Astrocyte (in vitro differentiated cells and primary cell): ENCODE measurements at regions not wholly inside any gene's neighbourhood (a gene's known extent, or its start where the extent isn't known, plus 50 kb on each side); places are given as distances from the start of the nearest gene placed in this dataset.
A peak's percentile ranks its signal among the peaks of the same experiment; 100 is the strongest.

Experiments
- DNase-seq: peaks from one replicate; pipeline ENCODE4 v3.0.0-alpha.2; 2010; ENCODE audit warnings: low read depth
- FAIRE-seq: peaks from 2 replicates; lab custom pipeline; 2011; peaks lifted over from hg19 to GRCh38; lab: Jason Lieb, UNC
- H2AFZ ChIP-seq: 2 replicates; pipeline ENCODE4 v1.6.0; 2012; ENCODE audit warnings: low read depth, low read length, inconsistent platforms
- H3K27ac ChIP-seq: 2 replicates; pipeline ENCODE4 v1.5.1; 2011; ENCODE audit warnings: low read depth, low read length, inconsistent platforms
- H3K27me3 ChIP-seq: 2 replicates; pipeline ENCODE4 v1.6.0; 2011; ENCODE audit warnings: low read length, inconsistent platforms; ENCODE audit not compliant: insufficient read depth
- H3K36me3 ChIP-seq: 2 replicates; pipeline ENCODE4 v1.5.1; 2011; ENCODE audit warnings: low read length, inconsistent platforms; ENCODE audit not compliant: insufficient read depth
- H3K4me1 ChIP-seq: 2 replicates; pipeline ENCODE4 v1.5.1; 2011; ENCODE audit warnings: low read length, inconsistent platforms; ENCODE audit not compliant: insufficient read depth
- H3K4me2 ChIP-seq: 2 replicates; pipeline ENCODE4 v1.6.0; 2012; ENCODE audit warnings: low read length, inconsistent platforms
- H3K4me3 ChIP-seq: 2 replicates; pipeline ENCODE4 v1.5.1; 2011; ENCODE audit warnings: low read depth, mild to moderate bottlenecking, low read length, inconsistent platforms; ENCODE audit not compliant: insufficient read depth
- H3K79me2 ChIP-seq: 2 replicates; pipeline ENCODE4 v1.6.0; 2012; ENCODE audit warnings: mild to moderate bottlenecking, low read length, inconsistent platforms; ENCODE audit not compliant: insufficient read depth
- H3K9ac ChIP-seq: 2 replicates; pipeline ENCODE4 v1.6.0; 2012; ENCODE audit warnings: mild to moderate bottlenecking, low read length, inconsistent platforms
- H3K9me3 ChIP-seq: 2 replicates; pipeline ENCODE4 v1.5.1; 2012; ENCODE audit warnings: low read depth, mild to moderate bottlenecking, low read length, inconsistent platforms; ENCODE audit not compliant: insufficient read depth
- H4K20me1 ChIP-seq: 2 replicates; pipeline ENCODE4 v1.6.0; 2012; ENCODE audit warnings: low read length, inconsistent platforms; ENCODE audit not compliant: insufficient read depth
- H3K27ac Mint-ChIP-seq: one replicate; pipeline ENCODE4 v1.8.0; 2021; ENCODE audit warnings: mild to moderate bottlenecking, mixed read lengths; ENCODE audit not compliant: unreplicated experiment
- H3K27me3 Mint-ChIP-seq: one replicate; pipeline ENCODE4 v1.8.0; 2021; ENCODE audit warnings: low read depth, mixed read lengths; ENCODE audit not compliant: unreplicated experiment
- H3K36me3 Mint-ChIP-seq: one replicate; pipeline ENCODE4 v1.8.0; 2021; ENCODE audit warnings: low read depth, mixed read lengths; ENCODE audit not compliant: unreplicated experiment
- H3K4me1 Mint-ChIP-seq: one replicate; pipeline ENCODE4 v1.8.0; 2021; ENCODE audit warnings: low read depth, mixed read lengths; ENCODE audit not compliant: unreplicated experiment
- H3K4me3 Mint-ChIP-seq: one replicate; pipeline ENCODE4 v1.8.0; 2021; ENCODE audit warnings: mild to moderate bottlenecking, moderate library complexity, mixed read lengths; ENCODE audit not compliant: unreplicated experiment
- H3K9me3 Mint-ChIP-seq: one replicate; pipeline ENCODE4 v1.8.0; 2021; ENCODE audit warnings: mild to moderate bottlenecking, mixed read lengths; ENCODE audit not compliant: unreplicated experiment
- CTCF ChIP-seq: IDR thresholded peaks from 2 replicates; pipeline ENCODE4 v1.5.1; 2011; ENCODE audit warnings: low read depth, mild to moderate bottlenecking, inconsistent platforms, low read length, moderate library complexity; ENCODE audit not compliant: insufficient read depth
- EZH2 ChIP-seq: IDR thresholded peaks from 2 replicates; pipeline ENCODE4 v1.6.1; 2012; ENCODE audit warnings: mild to moderate bottlenecking, low read length, inconsistent platforms; ENCODE audit not compliant: insufficient read depth

DNA sequence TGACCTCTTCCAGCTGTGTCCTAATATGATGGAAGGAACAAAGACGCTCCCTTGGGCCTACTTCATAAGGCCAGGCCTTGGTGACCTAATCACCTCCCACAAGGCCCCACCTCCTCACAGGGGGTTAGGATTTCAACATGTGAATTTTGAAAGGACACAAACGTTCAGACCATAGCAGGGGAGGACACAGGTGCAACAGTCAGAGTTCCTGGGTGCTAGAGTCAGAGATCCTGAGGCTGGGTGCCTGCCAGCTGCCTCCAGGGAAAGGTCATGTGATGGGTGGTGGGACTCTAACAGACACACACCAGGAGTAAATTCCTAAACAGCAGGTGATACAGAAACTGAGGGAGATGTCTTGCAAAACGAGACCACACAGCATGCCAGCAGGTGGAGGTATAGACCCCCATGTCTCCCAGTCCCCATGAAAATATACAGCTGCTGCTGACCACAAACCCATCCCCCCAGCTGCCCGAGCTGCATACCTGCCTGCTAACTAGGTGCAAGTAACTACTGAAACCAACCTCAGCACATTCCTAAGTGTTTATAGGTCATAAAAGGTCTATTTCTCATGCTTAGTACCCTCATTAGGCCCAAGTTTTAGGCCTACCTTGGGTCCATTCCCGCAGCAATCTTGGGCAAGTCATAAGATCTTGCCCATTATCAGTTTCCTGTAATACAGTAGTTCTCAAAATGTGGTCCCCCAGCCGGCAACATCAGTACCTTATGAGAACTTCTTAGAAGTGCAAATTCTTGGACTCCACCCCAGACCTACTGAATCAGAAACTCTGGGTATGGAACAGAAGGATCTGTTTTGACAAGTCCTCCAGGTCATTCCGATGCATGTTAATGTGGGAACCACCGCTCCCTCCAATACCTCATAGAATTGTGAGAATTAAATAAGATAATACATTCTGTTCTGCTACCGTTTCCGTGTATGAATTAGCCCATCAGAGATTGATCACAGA, 245.3 kb downstream of the ENC1 start:
- DNase-seq (peak; percentile 6), FAIRE-seq (no peak)
- Mint-ChIP-seq H3K4me3 (peak overlapping the region; percentile 23), H3K9me3 (no peaks in the 10 kb centered on the region), H3K27me3 (no peaks in the 10 kb centered on the region), H3K36me3 (no peaks in the 10 kb centered on the region), H3K4me1 (peaks cover 31% of the 10 kb centered on the region), H3K27ac (peak overlapping the region; percentile 64)
- Histone ChIP-seq H3K36me3 (no peaks in the 10 kb centered on the region), H4K20me1 (no peaks in the 10 kb centered on the region), H3K4me2 (no peak overlapping the region), H3K9ac (no peak overlapping the region), H3K4me3 (no peak overlapping the region), H2AFZ (no peak overlapping the region), H3K27me3 (no peaks in the 10 kb centered on the region), H3K27ac (no peak overlapping the region), H3K9me3 (peaks cover 3% of the 10 kb centered on the region), H3K4me1 (peaks cover 15% of the 10 kb centered on the region), H3K79me2 (no peaks in the 10 kb centered on the region)
- no peak for TF ChIP-seq CTCF
- TF ChIP-seq EZH2 = no peak

- Mint-ChIP-seq H3K4me1 (peaks cover 33% of the 10 kb centered on the region), H3K9me3 (no peaks in the 10 kb centered on the region), H3K36me3 (no peaks in the 10 kb centered on the region), H3K27me3 (no peaks in the 10 kb centered on the region), H3K4me3 (no peak overlapping the region), H3K27ac (peak overlapping the region; percentile 9)
- H3K27ac ChIP-seq = no peak overlapping the region
- no peak overlapping the region for H3K4me2 ChIP-seq
- no peak for FAIRE-seq
- no peaks in the 10 kb centered on the region for H3K36me3 ChIP-seq
- no peak for DNase-seq
- H4K20me1 ChIP-seq = no peaks in the 10 kb centered on the region
- H3K9ac ChIP-seq = no peak overlapping the region
- peaks cover 20% of the 10 kb centered on the region for H3K4me1 ChIP-seq
- no peak overlapping the region for H2AFZ ChIP-seq
- H3K4me3 ChIP-seq = no peak overlapping the region
- H3K27me3 ChIP-seq = no peaks in the 10 kb centered on the region
- TF ChIP-seq CTCF (no peak), EZH2 (no peak)
- H3K9me3 ChIP-seq = peaks cover 3% of the 10 kb centered on the region
- no peaks in the 10 kb centered on the region for H3K79me2 ChIP-seq
These were observed 246.0 kb downstream of the ENC1 start for GRCh38 chr5:74394528-74394915.

- H3K27me3 Mint-ChIP-seq = no peaks in the 10 kb centered on the region
- H3K27ac ChIP-seq = no peak overlapping the region
- H3K4me1 Mint-ChIP-seq = peaks cover 33% of the 10 kb centered on the region
- FAIRE-seq (no peak), DNase-seq (no peak)
- H4K20me1 ChIP-seq = no peaks in the 10 kb centered on the region
- no peak overlapping the region for H3K9ac ChIP-seq
- H3K36me3 Mint-ChIP-seq = no peaks in the 10 kb centered on the region
- no peaks in the 10 kb centered on the region for H3K79me2 ChIP-seq
- H3K4me3 Mint-ChIP-seq = no peak overlapping the region
- H3K4me2 ChIP-seq = no peak overlapping the region
- H3K9me3 Mint-ChIP-seq = no peaks in the 10 kb centered on the region
- no peak overlapping the region for H3K27ac Mint-ChIP-seq
- no peak overlapping the region for H2AFZ ChIP-seq
- no peak for TF ChIP-seq CTCF
- no peak for TF ChIP-seq EZH2
- no peaks in the 10 kb centered on the region for H3K36me3 ChIP-seq
- no peak overlapping the region for H3K4me3 ChIP-seq
- no peaks in the 10 kb centered on the region for H3K9me3 ChIP-seq
- no peaks in the 10 kb centered on the region for H3K27me3 ChIP-seq
- peaks cover 20% of the 10 kb centered on the region for H3K4me1 ChIP-seq
These were observed 246.6 kb downstream of the ENC1 start for GRCh38 chr5:74393943-74394342.
